GM12878 (cell line): ENCODE measurements at regions not wholly inside any gene's neighbourhood (a gene's known extent, or its start where the extent isn't known, plus 50 kb on each side); places are given as distances from the start of the nearest gene placed in this dataset.

Experiments used
- ATAC-seq: fragments of 200-7000 bp; cut with Tn5 transposase; 3 replicates; pipeline ENCODE4 v1.9.1; 2020; ENCODE audit warnings: mild to moderate bottlenecking, moderate library complexity
- BruUV-seq: library from RNA; stranded (reverse); fragments of 400-500 nt; replicated peaks from 2 replicates; lab custom pipeline; 2021; lab: Mats Ljungman, UMichigan
- CTCF ChIA-PET: fragments of 300-600 bp; sonication (Branson Sonifier 250); formaldehyde crosslinking; extraction: SDS; loops from one replicate; lab custom pipeline; 2021; ENCODE audit warnings: inconsistent platforms; lab: Yijun Ruan, JAX
- POLR2A ChIA-PET: fragments of 350-600 bp; formaldehyde crosslinking; extraction: SDS; loops from one replicate; lab custom pipeline; 2021; ENCODE audit warnings: inconsistent platforms; lab: Charles Lee
- RAD21 ChIA-PET: fragments of 300-600 bp; sonication (Branson Sonifier 250); formaldehyde crosslinking; loops from one replicate; lab custom pipeline; 2023; ENCODE audit warnings: antibody characterized with exemption; ENCODE audit not compliant: unreplicated experiment; lab: Charles Lee
- SMC1A ChIA-PET: fragments of 300-600 bp; sonication (Branson Sonifier 250); formaldehyde crosslinking; loops from one replicate; lab custom pipeline; 2023; ENCODE audit not compliant: unreplicated experiment, uncharacterized antibody; lab: Charles Lee
- DNase-seq: peaks from one replicate; pipeline ENCODE4 v3.0.0-alpha.2; 2011; ENCODE audit warnings: low read depth, low spot score
- FAIRE-seq: peaks from 3 replicates; lab custom pipeline; 2011; peaks lifted over from hg19 to GRCh38; lab: Jason Lieb, UNC
- H2AFZ ChIP-seq: 2 replicates; pipeline ENCODE4 v1.6.0; 2011; ENCODE audit warnings: low read depth, low read length, control low read depth; ENCODE audit not compliant: control insufficient read depth
- H3K27ac ChIP-seq: 2 replicates; pipeline ENCODE4 v1.5.1; 2011; ENCODE audit warnings: control low read depth; ENCODE audit not compliant: control insufficient read depth, insufficient read depth
- H3K27me3 ChIP-seq, 2 experiments: replicated peaks in 1 of 2; 2 replicates each; pipeline versions ENCODE4 v1.6.0 to v1.6.1; 2011; ENCODE audit warnings: low read length in 1 of 2; ENCODE audit not compliant: control insufficient read depth in 2 of 2, insufficient read depth in 2 of 2
- H3K36me3 ChIP-seq, 2 experiments: 2 replicates each; pipeline ENCODE4 v1.5.1; 2011; ENCODE audit warnings: low read length in 1 of 2; ENCODE audit not compliant: control insufficient read depth in 2 of 2, insufficient read depth in 2 of 2
- H3K4me1 ChIP-seq: 2 replicates; pipeline ENCODE4 v1.6.1; 2011; ENCODE audit warnings: mild to moderate bottlenecking, low read length, moderate library complexity, mixed read lengths; ENCODE audit not compliant: control insufficient read depth, insufficient read depth
- H3K4me2 ChIP-seq: 2 replicates; pipeline ENCODE4 v1.6.0; 2011; ENCODE audit warnings: control low read depth; ENCODE audit not compliant: control insufficient read depth, insufficient read depth
- H3K4me3 ChIP-seq: fragments of 200-600 bp; sonication (generic); 2 replicates; pipeline ENCODE4 v1.5.1; 2016
- H3K79me2 ChIP-seq: 2 replicates; pipeline ENCODE4 v1.6.0; 2011; ENCODE audit warnings: low read length; ENCODE audit not compliant: control insufficient read depth, insufficient read depth
- H3K9ac ChIP-seq: 2 replicates; pipeline ENCODE4 v1.8.0; 2011; ENCODE audit warnings: low read length, control low read depth, mixed read lengths; ENCODE audit not compliant: control insufficient read depth, insufficient read depth
- H3K9me3 ChIP-seq: replicated peaks from 3 replicates; pipeline ENCODE4 v1.5.1; 2011; ENCODE audit warnings: mild to moderate bottlenecking, low read length; ENCODE audit not compliant: control insufficient read depth, insufficient read depth
- H4K20me1 ChIP-seq: 2 replicates; pipeline ENCODE4 v1.6.0; 2011; ENCODE audit not compliant: control insufficient read depth, insufficient read depth
- ATF7 ChIP-seq: fragments of 450-650 bp; IDR thresholded peaks from 2 replicates; pipeline ENCODE4 v1.6.1; 2016; ENCODE audit warnings: low read depth, mild to moderate bottlenecking
- CREM ChIP-seq: IDR thresholded peaks from 2 replicates; pipeline ENCODE4 v1.6.1; 2014; ENCODE audit warnings: antibody characterized with exemption, low read depth
- DPF2 ChIP-seq: fragments of 450-650 bp; IDR thresholded peaks from 2 replicates; pipeline ENCODE4 v1.6.1; 2017; ENCODE audit warnings: mild to moderate bottlenecking
- HDAC2 ChIP-seq: fragments of 200-600 bp; sonication (generic); IDR thresholded peaks from 2 replicates; pipeline ENCODE4 v1.6.1; 2017
- MEF2A ChIP-seq: IDR thresholded peaks from 2 replicates; pipeline ENCODE4 v1.6.1; 2011; ENCODE audit warnings: low read depth, mild to moderate bottlenecking, low read length, moderate library complexity; ENCODE audit not compliant: insufficient read depth
- PML ChIP-seq: IDR thresholded peaks from 2 replicates; pipeline ENCODE4 v1.6.1; 2012; ENCODE audit warnings: low read length, inconsistent platforms
- POLR2AphosphoS2 ChIP-seq: IDR thresholded peaks from 2 replicates; pipeline ENCODE4 v1.6.1; 2011; ENCODE audit warnings: low read depth, mild to moderate bottlenecking, low read length, improper control_type of control experiment, moderate library complexity
- POU2F2 ChIP-seq: IDR thresholded peaks from 3 replicates; pipeline ENCODE4 v1.6.1; 2011; ENCODE audit warnings: low read depth, mild to moderate bottlenecking, low read length, borderline replicate concordance
- SP1 ChIP-seq: IDR thresholded peaks from one replicate; pipeline ENCODE4 v1.6.1; 2011; ENCODE audit warnings: low read depth, low read length
- TCF3 ChIP-seq: IDR thresholded peaks from 2 replicates; pipeline ENCODE4 v1.6.1; 2012; ENCODE audit warnings: low read depth, mild to moderate bottlenecking, low read length, borderline replicate concordance; ENCODE audit not compliant: insufficient read depth
- WRNIP1 ChIP-seq: IDR thresholded peaks from 2 replicates; pipeline ENCODE4 v1.6.1; 2011; ENCODE audit warnings: low read depth, low read length, improper control_type of control experiment, borderline replicate concordance
- ZNF384 ChIP-seq: IDR thresholded peaks from 2 replicates; pipeline ENCODE4 v1.6.1; 2012; ENCODE audit warnings: low read depth, mild to moderate bottlenecking, low read length, improper control_type of control experiment, borderline replicate concordance
- WGBS: methylation state at CpG from one replicate; pipeline ENCODE4 v1.1.6; 2016; ENCODE audit warnings: low lambda C conversion rate; ENCODE audit not compliant: insufficient replicate concordance, insufficient coverage; ENCODE audit errors: missing lambda C conversion rate; 5-methylcytosine and 5-hydroxymethylcytosine counted together
- in situ Hi-C: fragments of 300-500 bp; cut with MboI; formaldehyde crosslinking; loops from 9 replicates; pipeline ENCODE4 v1.14.3; 2018; ENCODE audit warnings: mixed read lengths
- intact Hi-C: fragments of 100-400 bp; cut with micrococcal nuclease; formaldehyde crosslinking; loops from one replicate; pipeline ENCODE4 v1.14.2; 2022; ENCODE audit not compliant: unreplicated experiment
- TF ChIP-seq, protein P1 (sequence below): fragments of 450-650 bp; conservative IDR thresholded peaks from 2 replicates; pipeline ENCODE4 v1.6.1; 2017; ENCODE audit warnings: mild to moderate bottlenecking, moderate library complexity
- TF ChIP-seq, protein P2 (sequence below): IDR thresholded peaks from 2 replicates; pipeline ENCODE4 v1.6.1; 2012; ENCODE audit warnings: low read depth, low read length, improper control_type of control experiment

DNA sequence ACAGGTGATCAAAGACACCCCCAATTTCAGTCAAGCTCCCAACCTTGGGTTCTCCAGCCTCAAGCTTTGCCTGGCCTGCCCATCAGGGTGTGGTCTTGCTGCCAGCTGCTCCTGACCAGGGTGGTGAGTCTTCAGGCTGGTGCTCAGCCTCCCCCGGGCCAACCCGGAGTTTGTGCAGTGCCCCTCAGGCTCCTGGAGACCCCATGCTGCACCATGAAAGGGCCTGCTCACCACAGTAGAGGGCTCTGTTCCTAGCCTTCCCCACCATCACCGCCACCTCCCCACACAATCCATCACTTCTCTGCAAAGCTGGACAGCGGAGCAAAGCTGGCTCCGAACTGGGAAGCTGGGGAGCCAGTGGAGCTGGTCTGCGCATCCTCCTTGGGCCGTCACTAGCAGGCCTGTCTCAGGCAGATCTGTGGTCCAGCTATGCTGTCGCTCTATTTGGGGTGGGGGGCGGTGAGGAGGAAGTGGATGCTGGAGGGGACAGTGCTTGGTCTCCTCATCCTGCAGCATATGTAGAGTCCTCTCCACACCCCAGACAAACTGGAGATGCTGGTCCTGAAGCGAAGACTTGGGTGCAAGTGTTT lies 88.5 kb upstream of the RPL38 start:
- ChIA-PET CTCF (no interaction called here), RAD21 (no interaction called here), POLR2A (no interaction called here), SMC1A (no interaction called here)
- 55% methylated on average over 9 of the region's 10 CpGs for WGBS
- no TSS peak for BruUV-seq
- Histone ChIP-seq H3K4me2 (no peak overlapping the region), H3K27ac (no peak overlapping the region), H3K36me3 (no peaks in the 10 kb centered on the region), H4K20me1 (no peaks in the 10 kb centered on the region), H3K27me3 (no peaks in the 10 kb centered on the region; a peak in 1 of 4 replicates), H3K4me3 (no peak overlapping the region), H3K4me1 (no peaks in the 10 kb centered on the region), H3K9me3 (no peaks in the 10 kb centered on the region), H2AFZ (no peak overlapping the region), H3K9ac (no peak overlapping the region), H3K79me2 (no peaks in the 10 kb centered on the region)
- in situ Hi-C loops = no loop called here
- ATAC-seq = no peak
- intact Hi-C loops = no loop called here
- no peak for FAIRE-seq
- DNase-seq = no peak
- TF ChIP-seq SP1 (no peak), DPF2 (no peak), MEF2A (no peak), HDAC2 (no peak), ATF7 (no peak), WRNIP1 (no peak), TCF3 (no peak), POU2F2 (no peak), PML (no peak), POLR2AphosphoS2 (no peak), ZNF384 (no peak), CREM (no peak)
- TF ChIP-seq, protein P1, sequence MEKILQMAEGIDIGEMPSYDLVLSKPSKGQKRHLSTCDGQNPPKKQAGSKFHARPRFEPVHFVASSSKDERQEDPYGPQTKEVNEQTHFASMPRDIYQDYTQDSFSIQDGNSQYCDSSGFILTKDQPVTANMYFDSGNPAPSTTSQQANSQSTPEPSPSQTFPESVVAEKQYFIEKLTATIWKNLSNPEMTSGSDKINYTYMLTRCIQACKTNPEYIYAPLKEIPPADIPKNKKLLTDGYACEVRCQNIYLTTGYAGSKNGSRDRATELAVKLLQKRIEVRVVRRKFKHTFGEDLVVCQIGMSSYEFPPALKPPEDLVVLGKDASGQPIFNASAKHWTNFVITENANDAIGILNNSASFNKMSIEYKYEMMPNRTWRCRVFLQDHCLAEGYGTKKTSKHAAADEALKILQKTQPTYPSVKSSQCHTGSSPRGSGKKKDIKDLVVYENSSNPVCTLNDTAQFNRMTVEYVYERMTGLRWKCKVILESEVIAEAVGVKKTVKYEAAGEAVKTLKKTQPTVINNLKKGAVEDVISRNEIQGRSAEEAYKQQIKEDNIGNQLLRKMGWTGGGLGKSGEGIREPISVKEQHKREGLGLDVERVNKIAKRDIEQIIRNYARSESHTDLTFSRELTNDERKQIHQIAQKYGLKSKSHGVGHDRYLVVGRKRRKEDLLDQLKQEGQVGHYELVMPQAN = no peak
- TF ChIP-seq, protein P2, sequence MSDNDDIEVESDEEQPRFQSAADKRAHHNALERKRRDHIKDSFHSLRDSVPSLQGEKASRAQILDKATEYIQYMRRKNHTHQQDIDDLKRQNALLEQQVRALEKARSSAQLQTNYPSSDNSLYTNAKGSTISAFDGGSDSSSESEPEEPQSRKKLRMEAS = no peak
